ENCODE measurements at regions not wholly inside any gene's neighbourhood (a gene's known extent, or its start where the extent isn't known, plus 50 kb on each side); places are given as distances from the start of the nearest gene placed in this dataset.
"Not testable (repeated sequence)": the region's sequence is repeated elsewhere in the genome, so short reads cannot be mapped to it uniquely, and the experiment has no call there.

DNA sequence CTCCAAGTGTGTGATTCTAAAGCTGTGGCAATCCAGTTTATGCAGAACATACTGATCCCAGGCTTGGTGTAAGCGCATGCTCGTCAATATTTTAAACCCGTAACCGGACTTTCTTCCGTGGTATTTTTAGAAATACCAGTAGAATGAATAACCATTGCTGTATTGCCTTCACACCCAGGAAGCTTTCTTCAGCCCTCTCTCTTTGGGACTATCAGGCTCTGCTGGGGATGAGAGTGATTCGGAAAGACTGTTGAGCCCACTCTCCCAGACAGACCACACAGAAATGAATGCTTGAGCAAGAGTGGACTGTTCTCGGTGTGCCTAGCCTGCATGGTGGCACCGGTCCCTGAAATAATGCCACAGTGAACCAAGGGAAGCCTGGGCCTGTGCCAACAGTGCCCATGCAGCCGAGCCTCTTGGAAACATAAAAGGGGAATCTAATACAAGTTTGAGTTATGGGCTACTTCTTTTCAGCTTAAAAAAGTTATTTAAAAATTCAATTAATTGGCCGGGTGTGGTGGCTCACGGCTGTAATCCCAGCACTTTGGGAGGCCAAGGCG, 89.9 kb upstream of the ELAC2 start:
- Histone ChIP-seq H3K4me3 (ENCODE audit: low read length in 2 of 2) (no peak overlapping the region), H3K4me1 (ENCODE audit: control insufficient read depth in 1 of 2, insufficient read depth in 2 of 2, low read length in 2 of 2) (no peaks in the 10 kb centered on the region), H3K9me3 (ENCODE audit: control insufficient read depth, low read length) (no peaks in the 10 kb centered on the region), H3K27ac (ENCODE audit: low read depth in 1 of 2, low read length in 2 of 2) (no peak overlapping the region), H3K36me3 (ENCODE audit: control insufficient read depth in 1 of 2, insufficient read depth in 2 of 2, low read length in 1 of 2) (no peaks in the 10 kb centered on the region), H3K27me3 (ENCODE audit: control insufficient read depth in 1 of 2, insufficient read depth in 2 of 2, low read length in 1 of 2) (no peaks in the 10 kb centered on the region)
- ATAC-seq (ENCODE audit: low FRiP score) (no peak), DNase-seq (no peak)
- 81 to 83% methylated on average over 12 of the region's 12 CpGs for WGBS, 2 donors
- intact Hi-C loops (cut with DNase I): loop anchor here in 1 of 2 donors (10.0 kb wide), 1 partner anchor 63 kb away; no protein-coding TSS in a partner anchor

DNA sequence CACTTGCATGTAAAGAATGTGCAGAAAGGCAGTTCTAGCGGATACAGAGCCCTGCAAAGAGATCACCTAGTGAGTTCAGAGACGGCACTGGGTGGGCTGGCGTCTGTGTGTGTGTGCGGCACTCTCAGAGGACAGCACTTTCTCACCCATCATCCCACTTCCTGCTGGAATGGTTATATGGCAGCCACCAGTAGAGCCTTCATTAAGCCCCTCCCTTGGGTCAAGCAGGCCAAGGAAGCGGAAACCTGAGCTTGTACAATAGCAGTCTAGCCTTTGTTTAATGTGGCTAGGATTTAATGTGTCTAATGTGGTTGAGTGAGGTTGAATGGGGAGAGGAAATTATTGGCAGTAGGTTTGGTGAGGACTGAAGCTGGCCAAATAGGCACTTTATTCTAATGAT, 88.3 kb upstream of the ELAC2 start:
- no peak overlapping the region for H3K27ac ChIP-seq (ENCODE audit: low read depth in 1 of 2, low read length in 2 of 2)
- 63 to 64% methylated on average over 5 of the region's 5 CpGs for WGBS, 2 donors
- no peak for DNase-seq
- no peak overlapping the region for H3K4me3 ChIP-seq (ENCODE audit: low read length in 2 of 2)
- no peaks in the 10 kb centered on the region for H3K36me3 ChIP-seq (ENCODE audit: control insufficient read depth in 1 of 2, insufficient read depth in 2 of 2, low read length in 1 of 2)
- H3K27me3 ChIP-seq (ENCODE audit: control insufficient read depth in 1 of 2, insufficient read depth in 2 of 2, low read length in 1 of 2): no peaks in the 10 kb centered on the region
- no peak for ATAC-seq (ENCODE audit: low FRiP score)
- H3K4me1 ChIP-seq (ENCODE audit: control insufficient read depth in 1 of 2, insufficient read depth in 2 of 2, low read length in 2 of 2): no peaks in the 10 kb centered on the region
- peaks cover under 1% of the 10 kb centered on the region for H3K9me3 ChIP-seq (ENCODE audit: control insufficient read depth, low read length)
- intact Hi-C loops (cut with DNase I): loop anchor here in 1 of 2 donors (10.0 kb wide), 1 partner anchor 61 kb away; no protein-coding TSS in a partner anchor

DNA sequence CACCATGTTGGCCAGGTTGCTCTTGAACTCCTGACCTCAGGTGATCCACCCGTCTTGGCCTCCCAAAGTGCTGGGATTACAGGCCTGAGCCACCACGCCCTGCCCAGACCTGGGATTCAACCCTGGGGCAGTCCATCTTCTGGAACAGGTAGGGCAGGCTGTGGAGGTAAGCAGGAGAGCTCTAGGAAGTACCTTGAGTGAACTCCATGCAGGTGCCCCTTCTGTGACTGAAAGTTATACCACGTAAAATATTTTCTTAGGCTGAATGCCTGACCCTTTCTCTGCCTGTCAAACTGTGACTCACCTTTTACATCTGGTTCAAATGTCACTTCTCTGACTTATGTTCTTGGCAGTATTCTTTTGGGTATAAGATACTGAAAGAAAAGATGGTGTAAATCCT, 86.7 kb upstream of the ELAC2 start:
- no peaks in the 10 kb centered on the region for H3K4me1 ChIP-seq (ENCODE audit: control insufficient read depth in 1 of 2, insufficient read depth in 2 of 2, low read length in 2 of 2)
- 72 to 76% methylated on average over 3 of the region's 3 CpGs for WGBS, 2 donors

DNA sequence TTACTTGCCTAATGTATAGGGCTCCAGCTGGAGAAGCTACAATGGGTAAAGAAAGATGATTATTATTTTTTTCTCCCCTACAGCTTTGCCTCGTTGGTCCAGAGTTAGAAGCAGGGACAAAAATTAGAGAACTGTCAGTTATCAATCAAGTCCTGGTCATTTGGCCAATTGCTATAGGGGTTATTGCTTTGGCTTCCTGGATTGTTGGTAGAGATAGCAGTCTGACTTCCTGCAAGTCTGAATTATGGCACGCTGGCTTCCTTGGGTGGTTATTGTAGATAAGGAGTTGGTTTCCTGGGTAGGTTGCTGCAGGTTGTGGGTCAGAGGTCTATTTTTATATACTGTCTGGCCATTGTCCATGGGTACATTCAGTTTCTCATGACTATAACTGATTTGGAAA, 84.7 kb upstream of the ELAC2 start:
- WGBS, 2 donors: 32 to 34% methylated on average over 2 of the region's 2 CpGs
- intact Hi-C loops (cut with DNase I): loop anchor here in 1 of 2 donors (10.0 kb wide), 1 partner anchor 58 kb away; no protein-coding TSS in a partner anchor
- Histone ChIP-seq H3K27ac (ENCODE audit: low read depth in 1 of 2, low read length in 2 of 2) (no peak overlapping the region), H3K9me3 (ENCODE audit: control insufficient read depth, low read length) (peaks cover 2% of the 10 kb centered on the region), H3K4me3 (ENCODE audit: low read length in 2 of 2) (no peak overlapping the region), H3K4me1 (ENCODE audit: control insufficient read depth in 1 of 2, insufficient read depth in 2 of 2, low read length in 2 of 2) (no peaks in the 10 kb centered on the region), H3K36me3 (ENCODE audit: control insufficient read depth in 1 of 2, insufficient read depth in 2 of 2, low read length in 1 of 2) (no peaks in the 10 kb centered on the region), H3K27me3 (ENCODE audit: control insufficient read depth in 1 of 2, insufficient read depth in 2 of 2, low read length in 1 of 2) (no peaks in the 10 kb centered on the region)
- ATAC-seq (ENCODE audit: low FRiP score) (no peak), DNase-seq (no peak)

More for the DNA sequence above, 86.7 kb upstream of the ELAC2 start:
- no peaks in the 10 kb centered on the region for H3K27me3 ChIP-seq (ENCODE audit: control insufficient read depth in 1 of 2, insufficient read depth in 2 of 2, low read length in 1 of 2)
- H3K4me3 ChIP-seq (ENCODE audit: low read length in 2 of 2): no peak overlapping the region
- intact Hi-C loops (cut with DNase I): loop anchor here in 1 of 2 donors (10.0 kb wide), 1 partner anchor 60 kb away; no protein-coding TSS in a partner anchor
- H3K36me3 ChIP-seq (ENCODE audit: control insufficient read depth in 1 of 2, insufficient read depth in 2 of 2, low read length in 1 of 2): no peaks in the 10 kb centered on the region
- ATAC-seq (ENCODE audit: low FRiP score) (no peak), DNase-seq (no peak)
- no peak overlapping the region for H3K27ac ChIP-seq (ENCODE audit: low read depth in 1 of 2, low read length in 2 of 2)
- peaks cover 2% of the 10 kb centered on the region for H3K9me3 ChIP-seq (ENCODE audit: control insufficient read depth, low read length)

DNA sequence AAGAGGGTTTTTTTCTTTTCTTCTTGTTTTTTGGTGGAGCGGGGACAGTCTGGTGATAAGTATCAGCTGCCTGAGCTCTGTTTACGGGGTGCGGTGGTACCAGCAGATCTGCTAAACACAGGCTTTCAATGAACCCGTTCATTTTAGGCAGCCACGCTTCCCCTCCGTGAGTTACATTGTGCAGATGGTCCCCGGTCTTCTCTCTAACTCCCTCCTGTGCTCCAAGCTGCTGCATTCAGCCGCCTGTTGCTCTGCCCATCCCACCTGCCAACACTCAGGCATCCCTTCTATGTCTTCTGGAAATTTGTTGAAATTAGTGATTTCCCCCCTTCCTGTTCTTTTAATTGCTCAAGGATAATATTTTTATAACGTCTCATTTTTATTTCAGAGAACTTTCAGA, 82.1 kb upstream of the ELAC2 start:
- 65 to 71% methylated on average over 9 of the region's 9 CpGs for WGBS, 2 donors
- ATAC-seq (ENCODE audit: low FRiP score) (no peak), DNase-seq (no peak)
- intact Hi-C loops (cut with DNase I): loop anchor here in 1 of 2 donors (10.0 kb wide), 1 partner anchor 55 kb away; no protein-coding TSS in a partner anchor
- no peaks in the 10 kb centered on the region for H3K4me1 ChIP-seq (ENCODE audit: control insufficient read depth in 1 of 2, insufficient read depth in 2 of 2, low read length in 2 of 2)
- H3K36me3 ChIP-seq (ENCODE audit: control insufficient read depth in 1 of 2, insufficient read depth in 2 of 2, low read length in 1 of 2): no peaks in the 10 kb centered on the region
- peaks cover 2% of the 10 kb centered on the region for H3K9me3 ChIP-seq (ENCODE audit: control insufficient read depth, low read length)
- no peak overlapping the region for H3K27ac ChIP-seq (ENCODE audit: low read depth in 1 of 2, low read length in 2 of 2)
- H3K4me3 ChIP-seq (ENCODE audit: low read length in 2 of 2): no peak overlapping the region
- no peaks in the 10 kb centered on the region for H3K27me3 ChIP-seq (ENCODE audit: control insufficient read depth in 1 of 2, insufficient read depth in 2 of 2, low read length in 1 of 2)

DNA sequence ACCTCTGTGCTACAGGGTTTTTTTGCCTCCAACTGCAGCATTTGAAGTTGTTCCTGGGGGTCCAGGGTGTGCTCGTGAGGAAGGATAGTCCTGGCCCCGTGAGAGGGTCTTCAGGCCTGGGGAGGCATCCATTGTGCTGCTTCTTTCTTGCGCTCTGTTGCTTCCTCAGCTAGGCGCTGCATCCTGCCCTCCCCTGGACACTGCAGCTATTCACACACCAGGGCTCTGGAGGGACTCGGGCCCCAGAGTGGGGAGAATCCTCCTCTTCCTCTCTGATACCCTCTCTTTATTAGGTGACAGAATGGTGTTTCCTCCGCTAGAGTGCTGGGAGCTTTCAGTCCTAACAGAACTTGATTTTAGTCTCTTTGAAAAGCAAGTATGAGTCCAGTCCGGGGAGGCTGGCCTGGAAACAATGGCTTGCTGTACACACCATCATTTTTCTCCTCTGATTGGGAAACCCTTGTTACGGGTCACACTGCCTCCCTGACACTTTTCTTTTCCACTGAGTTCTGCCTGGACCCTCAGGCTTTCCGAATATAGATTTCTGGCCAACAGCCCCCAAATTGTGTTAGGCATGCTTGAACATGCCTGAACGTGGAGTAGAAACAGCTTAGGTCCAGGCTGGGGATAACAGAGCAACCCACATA, 81.4 kb upstream of the ELAC2 start:
- Histone ChIP-seq H3K9me3 (ENCODE audit: control insufficient read depth, low read length) (peaks cover 2% of the 10 kb centered on the region), H3K27ac (ENCODE audit: low read depth in 1 of 2, low read length in 2 of 2) (no peak overlapping the region), H3K27me3 (ENCODE audit: control insufficient read depth in 1 of 2, insufficient read depth in 2 of 2, low read length in 1 of 2) (no peaks in the 10 kb centered on the region), H3K36me3 (ENCODE audit: control insufficient read depth in 1 of 2, insufficient read depth in 2 of 2, low read length in 1 of 2) (no peaks in the 10 kb centered on the region), H3K4me1 (ENCODE audit: control insufficient read depth in 1 of 2, insufficient read depth in 2 of 2, low read length in 2 of 2) (no peaks in the 10 kb centered on the region), H3K4me3 (ENCODE audit: low read length in 2 of 2) (no peak overlapping the region)
- WGBS, 2 donors: 70% methylated on average over 10 of the region's 10 CpGs
- DNase-seq (no peak), ATAC-seq (ENCODE audit: low FRiP score) (no peak)
- intact Hi-C loops (cut with DNase I): no loop called here

DNA sequence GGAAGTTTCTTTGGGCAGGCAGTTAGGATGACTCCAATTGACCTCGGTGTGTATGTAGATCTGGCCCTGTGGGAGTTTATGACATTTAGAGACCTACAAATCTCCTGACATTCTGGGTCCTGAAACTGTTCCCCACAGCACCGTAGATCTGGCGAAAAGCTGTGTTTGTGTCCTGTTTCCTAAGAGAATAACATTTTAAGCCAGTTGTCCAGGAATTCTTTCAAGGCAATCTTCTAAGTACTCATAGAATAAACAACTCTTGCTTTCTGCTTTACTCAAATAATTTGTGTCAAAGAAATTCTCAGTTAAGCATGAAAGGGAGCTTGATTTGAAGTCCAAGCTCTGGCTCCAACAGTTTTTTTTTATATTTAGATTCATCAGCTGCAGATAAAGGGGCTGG, 78.5 kb upstream of the ELAC2 start:
- Histone ChIP-seq H3K4me1 (ENCODE audit: control insufficient read depth in 1 of 2, insufficient read depth in 2 of 2, low read length in 2 of 2) (no peaks in the 10 kb centered on the region), H3K27me3 (ENCODE audit: control insufficient read depth in 1 of 2, insufficient read depth in 2 of 2, low read length in 1 of 2) (no peaks in the 10 kb centered on the region), H3K27ac (ENCODE audit: low read depth in 1 of 2, low read length in 2 of 2) (no peak overlapping the region), H3K9me3 (ENCODE audit: control insufficient read depth, low read length) (peaks cover 2% of the 10 kb centered on the region), H3K4me3 (ENCODE audit: low read length in 2 of 2) (no peak overlapping the region), H3K36me3 (ENCODE audit: control insufficient read depth in 1 of 2, insufficient read depth in 2 of 2, low read length in 1 of 2) (no peaks in the 10 kb centered on the region)
- 8 to 27% methylated on average over 3 of the region's 3 CpGs for WGBS, 2 donors
- no peak for ATAC-seq (ENCODE audit: low FRiP score)
- intact Hi-C loops (cut with DNase I): no loop called here
- no peak for DNase-seq

GRCh38 chr17:13092010-13092409, 74.2 kb upstream of the ELAC2 start:
- H3K27ac ChIP-seq (ENCODE audit: low read depth in 1 of 2, low read length in 2 of 2); H3K27me3 ChIP-seq (ENCODE audit: control insufficient read depth in 1 of 2, insufficient read depth in 2 of 2, low read length in 1 of 2); H3K4me3 ChIP-seq (ENCODE audit: low read length in 2 of 2); H3K36me3 ChIP-seq (ENCODE audit: control insufficient read depth in 1 of 2, insufficient read depth in 2 of 2, low read length in 1 of 2); intact Hi-C loops (cut with DNase I); H3K9me3 ChIP-seq (ENCODE audit: control insufficient read depth, low read length); DNase-seq; ATAC-seq (ENCODE audit: low FRiP score): not testable (repeated sequence)
- 92 to 95% methylated on average over 5 of the region's 5 CpGs for WGBS, 2 donors
- peaks cover 0 to 12% of the 10 kb centered on the region in 2 donors for H3K4me1 ChIP-seq (ENCODE audit: control insufficient read depth in 1 of 2, insufficient read depth in 2 of 2, low read length in 2 of 2)

- H3K4me3 ChIP-seq (ENCODE audit: low read length in 2 of 2): no peak overlapping the region
- DNase-seq: no peak
- H3K36me3 ChIP-seq (ENCODE audit: control insufficient read depth in 1 of 2, insufficient read depth in 2 of 2, low read length in 1 of 2): no peaks in the 10 kb centered on the region
- H3K9me3 ChIP-seq (ENCODE audit: control insufficient read depth, low read length): no peaks in the 10 kb centered on the region
- H3K4me1 ChIP-seq (ENCODE audit: control insufficient read depth in 1 of 2, insufficient read depth in 2 of 2, low read length in 2 of 2): peaks cover 0 to 15% of the 10 kb centered on the region in 2 donors
- no peak overlapping the region for H3K27ac ChIP-seq (ENCODE audit: low read depth in 1 of 2, low read length in 2 of 2)
- ATAC-seq (ENCODE audit: low FRiP score): no peak
- 77 to 79% methylated on average over 5 of the region's 5 CpGs for WGBS, 2 donors
- intact Hi-C loops (cut with DNase I): no loop called here
- no peaks in the 10 kb centered on the region for H3K27me3 ChIP-seq (ENCODE audit: control insufficient read depth in 1 of 2, insufficient read depth in 2 of 2, low read length in 1 of 2)
Observed at GRCh38 chr17:13088666-13089065, 70.8 kb upstream of the ELAC2 start.

All from aorta (tissue), 5 donors.